ENCODE measurements at regions not wholly inside any gene's neighbourhood (a gene's known extent, or its start where the extent isn't known, plus 50 kb on each side); places are given as distances from the start of the nearest gene placed in this dataset.
"Not testable (repeated sequence)": the region's sequence is repeated elsewhere in the genome, so short reads cannot be mapped to it uniquely, and the experiment has no call there.

- DNase-seq, result no peak
Observed at GRCh38 chr6:125354649-125355048, 52.9 kb upstream of the HDDC2 start.

DNA sequence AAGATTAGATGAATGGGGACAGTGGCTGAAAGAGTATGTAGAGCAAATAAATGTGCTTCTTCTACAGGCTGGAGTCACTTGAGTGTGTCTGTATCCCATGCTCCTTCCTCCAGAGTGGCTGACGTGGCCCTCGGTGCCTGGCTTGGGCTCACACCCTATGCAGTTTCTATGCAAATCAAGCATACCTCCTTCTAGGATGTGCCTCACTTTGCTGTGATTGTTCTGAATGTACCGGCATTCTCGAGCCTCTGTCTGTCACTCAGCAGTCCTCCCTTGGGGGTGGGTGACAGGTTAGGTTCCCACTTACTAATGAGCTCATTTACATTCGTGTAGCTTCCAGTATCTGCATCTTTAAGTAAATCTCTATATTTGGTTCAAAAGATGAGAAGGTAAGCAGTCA, 55.1 kb upstream of the HDDC2 start:
- no peak for DNase-seq

DNA sequence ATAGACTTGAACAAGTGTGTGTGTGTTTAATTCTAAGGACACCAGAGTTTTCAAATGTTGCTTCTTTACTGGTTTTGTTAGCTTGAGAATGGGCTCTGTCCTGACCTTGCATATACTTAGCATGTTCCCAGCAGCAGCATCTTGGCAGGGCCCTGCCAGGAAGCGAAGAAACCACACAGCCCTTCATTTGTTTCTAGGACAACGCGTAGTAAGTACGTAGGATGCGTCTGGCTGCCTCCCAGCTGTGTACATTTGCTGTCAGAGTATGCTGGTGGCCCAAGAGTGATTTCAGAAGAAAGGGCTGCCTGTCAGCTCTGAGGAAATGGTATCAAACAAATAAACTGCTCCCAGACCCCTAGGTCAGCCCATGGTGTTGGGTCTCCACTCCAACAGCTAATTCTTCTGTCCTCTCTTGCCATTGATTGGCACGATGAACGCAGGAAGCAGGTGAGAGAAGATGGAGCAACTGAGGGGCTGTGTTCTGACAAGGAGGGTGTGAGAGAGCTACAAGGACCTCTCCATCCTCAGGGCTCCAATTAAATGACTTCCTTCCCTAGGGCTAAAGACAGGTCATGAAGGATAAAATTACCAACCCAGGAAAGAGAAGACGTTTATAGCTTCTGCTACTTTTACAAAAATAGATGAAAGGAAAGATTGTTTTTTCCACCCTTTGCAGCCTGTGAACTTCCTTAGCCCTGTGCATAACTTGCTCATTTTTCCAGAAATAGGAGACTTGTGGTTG, 55.9 kb upstream of the HDDC2 start:
- no peak for DNase-seq

DNA sequence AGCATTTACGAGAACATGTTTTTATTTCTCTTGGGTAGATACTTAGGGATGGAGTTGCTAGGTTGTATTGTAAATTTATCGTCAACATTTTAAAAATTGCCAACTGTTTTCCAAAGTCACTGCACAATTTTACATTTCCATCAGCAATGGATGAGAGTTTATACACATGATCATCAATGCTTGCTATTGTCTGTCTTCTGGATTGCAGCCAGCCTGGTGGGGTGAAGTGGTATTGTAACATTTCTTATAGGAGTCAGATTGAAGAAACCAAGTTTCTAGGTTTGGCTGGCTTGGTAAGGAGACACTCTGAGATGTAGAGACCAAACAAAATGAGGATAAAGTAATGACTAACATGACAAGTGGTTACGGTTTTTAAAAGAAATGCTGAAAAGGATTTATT, 57.1 kb upstream of the HDDC2 start:
- no peak for DNase-seq

- DNase-seq, result no peak
Observed at GRCh38 chr6:125361868-125362267, 60.1 kb upstream of the HDDC2 start.

GRCh38 chr6:125363039-125363823, 61.5 kb upstream of the HDDC2 start:
- peak; percentile 78 for DNase-seq

GRCh38 chr6:125363824-125364165, 62.0 kb upstream of the HDDC2 start:
- no peak for DNase-seq

GRCh38 chr6:125365230-125365629, 63.5 kb upstream of the HDDC2 start:
- no peak for DNase-seq

DNA sequence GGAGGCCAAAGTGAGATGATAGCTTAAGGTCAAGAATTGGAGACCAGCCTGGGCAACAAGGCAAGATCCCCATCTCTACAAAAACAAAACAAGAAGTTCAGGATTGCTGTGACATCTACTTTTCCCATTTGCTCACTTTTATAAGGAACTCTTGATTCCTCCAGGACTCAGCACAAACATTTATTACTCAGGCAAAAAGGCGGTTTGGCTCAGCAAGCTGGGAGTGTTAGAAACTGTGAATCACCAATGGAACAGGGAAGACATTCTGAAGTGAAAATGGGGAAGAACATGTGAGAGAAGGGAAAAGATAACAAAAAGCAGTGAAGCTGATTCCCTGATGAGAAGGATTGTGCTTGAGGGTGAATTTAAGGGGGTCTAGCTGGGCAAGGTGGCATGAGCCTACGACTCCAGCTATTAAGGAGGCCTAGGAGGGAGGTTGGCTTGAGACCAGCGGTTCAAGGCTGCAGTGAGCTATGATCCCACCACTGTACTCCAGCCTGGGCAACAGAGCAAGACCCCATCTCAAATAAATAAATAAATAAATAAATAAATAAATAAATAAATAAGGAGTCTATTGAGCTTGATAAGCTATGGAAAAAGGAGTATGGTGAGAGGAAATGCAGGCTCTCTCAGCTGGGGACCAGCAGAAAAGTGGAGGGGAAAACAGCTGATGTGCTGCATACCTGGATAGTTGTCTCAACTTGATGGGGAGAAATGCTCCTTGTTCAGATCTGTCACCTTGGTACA, 65.4 kb upstream of the HDDC2 start:
- DNase-seq, result no peak

DNA sequence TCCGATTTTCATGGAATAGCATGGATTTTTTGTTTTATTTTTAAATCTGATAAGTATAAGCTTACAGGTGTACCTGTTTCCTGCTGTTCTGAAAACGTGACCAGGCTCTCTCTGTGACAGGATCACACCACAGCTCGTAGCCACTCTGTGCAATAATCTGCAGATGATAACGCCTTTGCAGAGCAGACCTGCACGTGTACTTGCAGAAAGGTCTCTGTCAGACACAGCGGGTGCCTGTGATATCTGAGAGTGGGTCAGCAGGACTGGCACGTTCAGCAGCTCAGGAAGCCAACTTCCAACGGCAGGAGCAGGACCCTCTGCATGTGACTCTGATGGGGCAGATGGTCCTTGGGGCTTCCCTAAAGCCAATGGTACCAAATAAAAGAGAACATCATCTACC, 68.6 kb upstream of the HDDC2 start:
- no peak for DNase-seq

DNA sequence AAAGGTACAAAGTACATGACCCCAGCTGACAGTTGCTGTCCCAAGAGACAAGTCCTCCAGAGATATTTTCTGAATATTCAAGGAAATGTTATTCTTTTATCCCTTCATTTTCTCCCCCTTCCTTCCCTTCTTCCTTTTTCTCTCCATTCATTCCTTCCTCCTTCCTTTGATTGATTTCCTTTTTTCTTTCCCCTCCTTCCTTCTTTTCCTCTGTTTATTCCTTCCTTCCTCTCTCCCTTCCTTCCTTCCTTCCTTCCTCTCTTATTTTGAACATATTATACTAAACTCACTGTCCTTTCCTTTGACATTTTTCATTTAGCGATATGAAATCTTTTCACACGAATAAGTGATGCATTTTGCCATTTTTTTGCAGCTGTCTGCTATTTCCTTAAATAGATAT, 73.2 kb upstream of the HDDC2 start:
- no peak for DNase-seq

- no peak for DNase-seq
Observed at GRCh38 chr6:125375821-125376220, 74.1 kb upstream of the HDDC2 start.

DNA sequence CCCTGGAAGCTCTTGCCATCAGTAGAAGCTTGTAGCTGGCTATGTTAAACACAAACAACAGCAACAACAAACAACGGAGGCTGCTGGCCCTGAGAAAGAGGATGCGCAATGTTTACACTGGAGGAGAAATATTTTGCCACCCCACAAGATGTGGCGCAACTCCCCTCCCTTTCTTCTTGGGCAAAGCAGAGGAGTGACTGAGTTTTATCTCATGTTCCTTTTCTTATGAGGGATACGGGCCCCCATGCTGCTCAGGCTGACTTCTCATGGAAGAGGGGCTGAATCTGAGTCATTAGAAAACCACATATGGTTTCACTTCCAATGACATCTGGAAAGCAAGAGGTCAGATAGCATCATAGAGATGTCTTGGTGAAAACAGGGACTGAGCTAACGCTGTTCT, 75.9 kb upstream of the HDDC2 start:
- DNase-seq, result no peak

DNA sequence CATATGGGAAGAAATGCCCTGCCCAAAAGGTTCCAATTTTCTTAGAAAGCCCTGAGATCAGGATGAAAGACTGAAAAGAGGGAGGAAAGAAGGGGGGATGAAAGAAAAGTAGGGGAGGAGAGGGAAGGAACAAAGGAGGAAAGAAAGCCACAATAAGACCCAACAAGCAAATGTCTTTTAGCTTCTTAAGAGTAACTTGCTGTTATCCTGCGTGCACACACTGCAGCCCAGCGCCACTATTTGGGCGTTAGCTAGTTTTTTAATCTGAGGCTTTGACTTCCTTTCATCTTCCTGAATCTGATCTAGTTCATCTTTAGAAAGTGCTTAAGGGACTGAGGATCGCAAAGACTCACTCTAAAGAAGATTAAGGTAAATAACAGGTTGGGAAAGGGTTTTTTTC, 77.4 kb upstream of the HDDC2 start:
- DNase-seq, result no peak

- no peak for DNase-seq
Observed at GRCh38 chr6:125380474-125380873, 78.7 kb upstream of the HDDC2 start.

DNA sequence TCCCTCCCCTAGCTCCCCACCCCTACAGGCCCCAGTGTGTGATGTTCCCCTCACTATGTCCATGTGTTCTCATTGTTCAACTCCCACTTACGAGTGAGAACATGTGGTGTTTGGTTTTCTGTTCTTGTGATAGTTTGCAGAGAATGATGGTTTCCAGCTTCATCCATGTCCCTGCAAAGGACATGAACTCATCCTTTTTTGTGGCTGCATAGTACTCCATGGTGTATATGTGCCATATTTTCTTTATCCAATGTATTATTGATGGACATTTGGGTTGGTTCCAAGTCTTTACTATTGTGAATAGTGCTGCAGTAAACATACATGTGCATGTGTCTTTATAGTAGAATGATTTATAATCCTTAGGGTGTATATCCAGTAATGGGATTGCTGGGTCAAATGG, 84.6 kb upstream of the HDDC2 start:
- not testable (repeated sequence) for DNase-seq

DNA sequence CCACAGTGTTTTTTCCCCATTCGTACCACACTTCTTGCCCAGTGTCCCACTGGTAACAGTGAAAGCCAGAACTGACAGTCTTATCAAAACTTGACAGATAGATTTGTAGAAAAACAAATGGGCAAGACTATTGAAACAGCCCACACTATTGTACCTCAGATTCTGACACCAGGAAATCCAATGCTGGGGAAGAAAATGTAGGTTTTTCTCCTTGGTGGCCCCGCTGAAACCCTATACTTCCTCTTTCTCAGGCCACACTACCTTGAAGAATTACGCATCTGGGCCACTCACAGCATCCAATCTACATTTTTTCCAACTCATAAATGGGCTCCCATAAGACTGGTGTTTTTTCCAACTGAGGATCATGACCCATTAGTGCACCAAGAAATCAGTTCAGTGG, 90.9 kb upstream of the HDDC2 start:
- DNase-seq, result no peak

DNA sequence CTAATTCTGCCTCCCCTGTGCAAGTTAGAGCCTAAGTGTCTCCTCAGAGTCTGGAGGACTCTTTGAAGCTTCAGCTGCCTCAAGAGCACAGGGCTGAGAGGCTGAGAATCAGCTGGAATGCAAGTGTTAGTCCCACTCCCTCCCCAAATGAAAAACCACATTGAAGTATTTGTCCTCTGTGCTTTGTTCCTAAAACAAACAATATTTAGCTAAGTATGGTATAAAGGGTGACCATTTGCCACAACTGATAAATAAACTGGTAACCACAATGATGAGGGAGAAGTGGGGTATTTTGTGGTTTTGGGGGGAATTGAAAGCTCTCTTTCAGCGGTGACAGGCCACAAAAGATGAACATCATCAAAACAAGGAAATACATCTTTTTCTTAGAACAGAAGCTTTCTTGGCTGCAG, 91.7 kb upstream of the HDDC2 start:
- no peak for DNase-seq

DNA sequence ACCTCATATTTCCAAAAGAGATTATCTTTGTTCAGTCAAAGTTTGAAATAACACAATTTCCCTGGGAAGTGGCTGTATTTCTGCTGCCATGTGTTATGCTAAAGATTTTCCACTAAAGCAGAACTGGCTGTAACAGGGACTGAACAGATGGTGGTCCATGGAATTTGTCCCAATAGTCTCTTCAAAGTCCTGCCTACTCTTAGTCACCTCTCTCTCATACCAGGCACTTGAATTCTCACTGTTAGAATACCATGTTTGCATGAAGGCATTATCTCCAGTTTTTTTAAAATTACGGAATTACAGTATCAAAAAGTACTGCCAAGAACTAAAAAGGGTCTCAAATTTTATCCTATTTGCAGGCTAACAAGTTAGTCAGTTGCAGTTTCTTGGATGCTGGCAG, 105.0 kb upstream of the HDDC2 start:
- DNase-seq, result no peak

DNA sequence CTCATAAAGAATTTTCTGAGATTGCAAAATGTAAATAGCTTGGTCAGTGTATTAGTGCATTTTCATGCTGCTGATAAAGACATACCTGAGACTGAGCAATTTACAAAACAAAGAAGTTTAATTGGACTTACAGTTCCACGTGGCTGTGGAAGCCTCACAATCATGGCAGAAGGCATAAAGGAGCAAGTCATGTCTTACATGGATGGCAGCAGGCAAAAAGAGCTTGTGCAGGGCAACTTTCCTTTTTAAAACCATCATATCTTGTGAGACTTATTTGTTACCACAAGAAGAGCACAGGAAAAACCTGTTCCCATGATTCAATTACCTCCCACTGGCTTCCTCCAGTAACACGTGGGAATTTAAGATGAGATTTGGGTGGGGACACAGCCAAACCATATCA, 112.7 kb upstream of the HDDC2 start:
- DNase-seq, result no peak

- no peak for DNase-seq
Observed at GRCh38 chr6:125415913-125416312, 114.1 kb upstream of the HDDC2 start.

GRCh38 chr6:125421836-125422235, 120.1 kb upstream of the HDDC2 start:
- no peak for DNase-seq

DNA sequence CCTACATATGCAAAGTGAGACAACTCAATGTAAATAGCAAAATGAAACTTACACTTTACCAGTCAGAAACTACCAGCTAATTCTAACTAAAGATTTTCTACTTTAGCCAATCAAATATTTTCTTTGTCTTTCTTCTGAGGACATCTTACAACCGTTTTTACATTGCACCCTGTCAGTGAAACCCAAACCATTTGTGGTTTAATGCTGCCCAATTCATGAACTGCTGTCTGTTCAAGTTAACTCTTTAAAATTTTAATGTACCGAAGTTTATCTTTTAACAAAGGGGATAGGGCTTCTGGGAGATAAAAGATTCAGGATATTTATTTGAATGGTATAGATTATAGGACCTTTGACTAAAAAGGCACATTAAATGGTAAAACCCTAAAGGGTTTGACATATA, 121.3 kb upstream of the HDDC2 start:
- no peak for DNase-seq

- no peak for DNase-seq
Observed at GRCh38 chr6:125431971-125432370, 130.2 kb upstream of the HDDC2 start.

All from NCI-H345 (cell line).